Mesothelial cell of epicardium (in vitro differentiated cells): ENCODE measurements at regions not wholly inside any gene's neighbourhood (a gene's known extent, or its start where the extent isn't known, plus 50 kb on each side); places are given as distances from the start of the nearest gene placed in this dataset.

Experiments
- DNase-seq, 2 experiments: peaks; one replicate each; pipeline ENCODE4 v3.0.0; 2021; ENCODE audit warnings: low spot score in 2 of 2; ENCODE audit not compliant: unreplicated experiment in 2 of 2
- H3K27ac Mint-ChIP-seq: 2 replicates; pipeline ENCODE4 v1.8.0; 2021; ENCODE audit warnings: mixed read lengths
- H3K27me3 Mint-ChIP-seq: 2 replicates; pipeline ENCODE4 v1.8.0; 2021; ENCODE audit warnings: low read depth, mixed read lengths
- H3K36me3 Mint-ChIP-seq: 2 replicates; pipeline ENCODE4 v1.8.0; 2021; ENCODE audit warnings: mixed read lengths
- H3K4me1 Mint-ChIP-seq: 2 replicates; pipeline ENCODE4 v1.8.0; 2021; ENCODE audit warnings: mixed read lengths
- H3K4me3 Mint-ChIP-seq: 2 replicates; pipeline ENCODE4 v1.8.0; 2021; ENCODE audit warnings: mild to moderate bottlenecking, moderate library complexity, mixed read lengths
- H3K9me3 Mint-ChIP-seq: 2 replicates; pipeline ENCODE4 v1.8.0; 2021; ENCODE audit warnings: mixed read lengths
- CTCF ChIP-seq: fragments of 200-600 bp; sonication (generic); IDR thresholded peaks from one replicate; pipeline ENCODE4 v1.5.0; 2021; ENCODE audit warnings: antibody characterized with exemption; ENCODE audit not compliant: unreplicated experiment

GRCh38 chr9:135269912-135270830, 182.7 kb downstream of the OLFM1 start:
- H3K27ac Mint-ChIP-seq, result no peak overlapping the region
- no peak for TF ChIP-seq CTCF
- H3K9me3 Mint-ChIP-seq, result no peaks in the 10 kb centered on the region
- no peak for DNase-seq
- peaks cover 2% of the 10 kb centered on the region for H3K4me1 Mint-ChIP-seq
- no peaks in the 10 kb centered on the region for H3K36me3 Mint-ChIP-seq
- no peak overlapping the region for H3K4me3 Mint-ChIP-seq
- peaks cover 34% of the 10 kb centered on the region for H3K27me3 Mint-ChIP-seq

- Mint-ChIP-seq H3K27me3 (peaks cover 32% of the 10 kb centered on the region), H3K9me3 (no peaks in the 10 kb centered on the region), H3K36me3 (no peaks in the 10 kb centered on the region)
Observed at GRCh38 chr9:135271425-135271824, 184.0 kb downstream of the OLFM1 start.

GRCh38 chr9:135272608-135273007, 185.1 kb downstream of the OLFM1 start:
- no peak for TF ChIP-seq CTCF
- Mint-ChIP-seq H3K4me1 (peaks cover 2% of the 10 kb centered on the region), H3K27me3 (peaks cover 36% of the 10 kb centered on the region)

More at GRCh38 chr9:135271425-135271824, 184.0 kb downstream of the OLFM1 start:
- Mint-ChIP-seq H3K4me3 (no peak overlapping the region), H3K27ac (no peak overlapping the region), H3K4me1 (peaks cover 2% of the 10 kb centered on the region)
- TF ChIP-seq CTCF, result no peak
- DNase-seq, result no peak

GRCh38 chr9:135273008-135273407, 185.5 kb downstream of the OLFM1 start:
- no peak overlapping the region for H3K27ac Mint-ChIP-seq
- no peak overlapping the region for H3K4me3 Mint-ChIP-seq
- no peak for DNase-seq
- H3K27me3 Mint-ChIP-seq, result peaks cover 40% of the 10 kb centered on the region
- peaks cover 2% of the 10 kb centered on the region for H3K4me1 Mint-ChIP-seq
- no peaks in the 10 kb centered on the region for H3K9me3 Mint-ChIP-seq
- no peaks in the 10 kb centered on the region for H3K36me3 Mint-ChIP-seq
- no peak for TF ChIP-seq CTCF

More at GRCh38 chr9:135272608-135273007, 185.1 kb downstream of the OLFM1 start:
- no peak overlapping the region for H3K4me3 Mint-ChIP-seq
- H3K36me3 Mint-ChIP-seq, result no peaks in the 10 kb centered on the region
- H3K27ac Mint-ChIP-seq, result no peak overlapping the region
- no peak for DNase-seq
- H3K9me3 Mint-ChIP-seq, result no peaks in the 10 kb centered on the region

GRCh38 chr9:135275163-135275562, 187.7 kb downstream of the OLFM1 start:
- H3K4me1 Mint-ChIP-seq, result peaks cover 2% of the 10 kb centered on the region
- DNase-seq, result no peak
- peaks cover 49% of the 10 kb centered on the region for H3K27me3 Mint-ChIP-seq
- no peak for TF ChIP-seq CTCF
- H3K27ac Mint-ChIP-seq, result no peak overlapping the region
- no peaks in the 10 kb centered on the region for H3K9me3 Mint-ChIP-seq
- no peak overlapping the region for H3K4me3 Mint-ChIP-seq
- H3K36me3 Mint-ChIP-seq, result no peaks in the 10 kb centered on the region
